ENCODE measurements at regions not wholly inside any gene's neighbourhood (a gene's known extent, or its start where the extent isn't known, plus 50 kb on each side); places are given as distances from the start of the nearest gene placed in this dataset.
A peak's percentile ranks its signal among the peaks of the same experiment; 100 is the strongest.

DNA sequence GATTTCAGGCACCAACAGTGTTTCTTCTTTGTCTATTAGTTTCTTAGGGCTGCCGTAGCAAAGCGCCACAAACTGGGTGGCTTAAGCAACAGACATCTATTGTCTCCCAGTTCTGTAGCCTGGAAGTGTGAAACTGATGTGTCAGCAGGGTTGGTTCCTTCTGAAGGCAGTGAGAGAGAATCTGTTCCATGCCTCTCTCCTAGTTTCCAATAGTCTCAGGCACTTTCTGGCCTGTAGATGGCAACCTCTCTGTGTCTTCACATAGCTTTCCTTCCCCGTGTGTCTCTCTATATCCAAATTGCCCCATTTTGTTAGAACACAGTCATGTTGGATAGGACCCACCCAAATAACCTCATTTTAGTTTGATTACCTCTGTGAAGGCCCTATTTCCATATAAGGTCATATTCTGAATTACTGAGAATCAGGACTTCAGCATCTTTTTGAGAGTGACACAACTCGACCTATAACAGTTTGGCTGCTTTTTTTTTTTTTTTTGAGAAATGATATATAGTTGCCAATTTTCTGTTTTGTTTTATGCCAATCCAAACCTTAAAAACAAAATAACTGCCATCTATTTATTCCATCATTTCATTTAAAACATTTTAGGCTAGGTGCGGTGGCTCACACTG lies 108.2 kb downstream of the SLC36A4 start:
- no peak for DNase-seq (ENCODE audit: low read depth, low spot score)
- no TSS peak for BruUV-seq (replicated peaks)
- Histone ChIP-seq H3K27ac (ENCODE audit: control insufficient read depth, insufficient read depth) (no peak overlapping the region), H3K9ac (ENCODE audit: control insufficient read depth, insufficient read depth, low read length) (no peak overlapping the region), H3K4me1 (ENCODE audit: control insufficient read depth, insufficient read depth, low read length) (no peaks in the 10 kb centered on the region), H3K36me3 (ENCODE audit: control insufficient read depth in 2 of 2, insufficient read depth in 2 of 2, low read length in 1 of 2) (no peaks in the 10 kb centered on the region), H3K9me3 (replicated peaks; ENCODE audit: control insufficient read depth, insufficient read depth, low read length) (no peaks in the 10 kb centered on the region), H3K4me2 (ENCODE audit: control insufficient read depth, insufficient read depth) (no peak overlapping the region), H3K27me3 (replicated peaks in 1 of 2; ENCODE audit: control insufficient read depth in 2 of 2, insufficient read depth in 2 of 2, low read length in 1 of 2) (no peaks in the 10 kb centered on the region; a peak in 1 of 4 replicates), H2AFZ (ENCODE audit: control insufficient read depth, low read depth, low read length) (no peak overlapping the region), H4K20me1 (ENCODE audit: control insufficient read depth, insufficient read depth) (no peaks in the 10 kb centered on the region), H3K4me3 (no peak overlapping the region), H3K79me2 (ENCODE audit: control insufficient read depth, insufficient read depth, low read length) (no peaks in the 10 kb centered on the region)
- peak; percentile 79 for ATAC-seq
- ChIA-PET CTCF (interaction anchor here (1.0 to 1.5 kb wide), 6 partner anchors 24 to 557 kb away, joined by 3 to 4 read pairs (median 3); no protein-coding TSS in a partner anchor), POLR2A (no interaction called here), RAD21 (ENCODE audit: unreplicated experiment) (interaction anchor here (0.6 to 1.6 kb wide), 3 partner anchors 147 to 651 kb away, joined by 3 read pairs; no protein-coding TSS in a partner anchor), SMC1A (ENCODE audit: uncharacterized antibody, unreplicated experiment) (interaction anchor here (0.6 to 1.6 kb wide), 3 partner anchors 10 to 68 kb away, joined by 3 to 4 read pairs (median 3); no protein-coding TSS in a partner anchor)
- no peak for FAIRE-seq
- in situ Hi-C loops (cut with MboI) (no loop called here), intact Hi-C loops (cut with micrococcal nuclease; ENCODE audit: unreplicated experiment) (loop anchor here (5.0 kb wide), 1 partner anchor 148 kb away; no protein-coding TSS in a partner anchor)
- 60% methylated on average over 5 of the region's 5 CpGs for WGBS (ENCODE audit: insufficient coverage, insufficient replicate concordance, low lambda C conversion rate, missing lambda C conversion rate)
- TF ChIP-seq, protein P1, sequence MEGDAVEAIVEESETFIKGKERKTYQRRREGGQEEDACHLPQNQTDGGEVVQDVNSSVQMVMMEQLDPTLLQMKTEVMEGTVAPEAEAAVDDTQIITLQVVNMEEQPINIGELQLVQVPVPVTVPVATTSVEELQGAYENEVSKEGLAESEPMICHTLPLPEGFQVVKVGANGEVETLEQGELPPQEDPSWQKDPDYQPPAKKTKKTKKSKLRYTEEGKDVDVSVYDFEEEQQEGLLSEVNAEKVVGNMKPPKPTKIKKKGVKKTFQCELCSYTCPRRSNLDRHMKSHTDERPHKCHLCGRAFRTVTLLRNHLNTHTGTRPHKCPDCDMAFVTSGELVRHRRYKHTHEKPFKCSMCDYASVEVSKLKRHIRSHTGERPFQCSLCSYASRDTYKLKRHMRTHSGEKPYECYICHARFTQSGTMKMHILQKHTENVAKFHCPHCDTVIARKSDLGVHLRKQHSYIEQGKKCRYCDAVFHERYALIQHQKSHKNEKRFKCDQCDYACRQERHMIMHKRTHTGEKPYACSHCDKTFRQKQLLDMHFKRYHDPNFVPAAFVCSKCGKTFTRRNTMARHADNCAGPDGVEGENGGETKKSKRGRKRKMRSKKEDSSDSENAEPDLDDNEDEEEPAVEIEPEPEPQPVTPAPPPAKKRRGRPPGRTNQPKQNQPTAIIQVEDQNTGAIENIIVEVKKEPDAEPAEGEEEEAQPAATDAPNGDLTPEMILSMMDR (IDR thresholded peaks at IDR 0.05 in 2 of 3, conservative IDR thresholded peaks at IDR 0.05 in 1 of 3; ENCODE audit: control insufficient read depth in 2 of 3, extremely low read depth in 1 of 3, insufficient read depth in 1 of 3, low read depth in 3 of 3, low read length in 3 of 3) = peak; percentile 46 to 53 (median 48)
- TF ChIP-seq MTA2 (IDR thresholded peaks at IDR 0.05; ENCODE audit: low read depth) (no peak), STAT3 (IDR thresholded peaks at IDR 0.05; ENCODE audit: low read depth, low read length) (no peak), CHD4 (IDR thresholded peaks at IDR 0.05) (no peak), ZSCAN29 (IDR thresholded peaks at IDR 0.05) (no peak), RAD21 (IDR thresholded peaks at IDR 0.05; ENCODE audit: insufficient read depth, low read depth, low read length) (peak; percentile 47; the same call in 1 of the 2 replicates), SREBF1 (IDR thresholded peaks at IDR 0.05; ENCODE audit: low read length) (no peak), SIX5 (IDR thresholded peaks at IDR 0.05; ENCODE audit: low read depth, low read length, severe bottlenecking) (no peak)
- TF ChIP-seq, protein P2, sequence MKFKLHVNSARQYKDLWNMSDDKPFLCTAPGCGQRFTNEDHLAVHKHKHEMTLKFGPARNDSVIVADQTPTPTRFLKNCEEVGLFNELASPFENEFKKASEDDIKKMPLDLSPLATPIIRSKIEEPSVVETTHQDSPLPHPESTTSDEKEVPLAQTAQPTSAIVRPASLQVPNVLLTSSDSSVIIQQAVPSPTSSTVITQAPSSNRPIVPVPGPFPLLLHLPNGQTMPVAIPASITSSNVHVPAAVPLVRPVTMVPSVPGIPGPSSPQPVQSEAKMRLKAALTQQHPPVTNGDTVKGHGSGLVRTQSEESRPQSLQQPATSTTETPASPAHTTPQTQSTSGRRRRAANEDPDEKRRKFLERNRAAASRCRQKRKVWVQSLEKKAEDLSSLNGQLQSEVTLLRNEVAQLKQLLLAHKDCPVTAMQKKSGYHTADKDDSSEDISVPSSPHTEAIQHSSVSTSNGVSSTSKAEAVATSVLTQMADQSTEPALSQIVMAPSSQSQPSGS (IDR thresholded peaks at IDR 0.05; ENCODE audit: low read length) = no peak
- TF ChIP-seq, protein P3, sequence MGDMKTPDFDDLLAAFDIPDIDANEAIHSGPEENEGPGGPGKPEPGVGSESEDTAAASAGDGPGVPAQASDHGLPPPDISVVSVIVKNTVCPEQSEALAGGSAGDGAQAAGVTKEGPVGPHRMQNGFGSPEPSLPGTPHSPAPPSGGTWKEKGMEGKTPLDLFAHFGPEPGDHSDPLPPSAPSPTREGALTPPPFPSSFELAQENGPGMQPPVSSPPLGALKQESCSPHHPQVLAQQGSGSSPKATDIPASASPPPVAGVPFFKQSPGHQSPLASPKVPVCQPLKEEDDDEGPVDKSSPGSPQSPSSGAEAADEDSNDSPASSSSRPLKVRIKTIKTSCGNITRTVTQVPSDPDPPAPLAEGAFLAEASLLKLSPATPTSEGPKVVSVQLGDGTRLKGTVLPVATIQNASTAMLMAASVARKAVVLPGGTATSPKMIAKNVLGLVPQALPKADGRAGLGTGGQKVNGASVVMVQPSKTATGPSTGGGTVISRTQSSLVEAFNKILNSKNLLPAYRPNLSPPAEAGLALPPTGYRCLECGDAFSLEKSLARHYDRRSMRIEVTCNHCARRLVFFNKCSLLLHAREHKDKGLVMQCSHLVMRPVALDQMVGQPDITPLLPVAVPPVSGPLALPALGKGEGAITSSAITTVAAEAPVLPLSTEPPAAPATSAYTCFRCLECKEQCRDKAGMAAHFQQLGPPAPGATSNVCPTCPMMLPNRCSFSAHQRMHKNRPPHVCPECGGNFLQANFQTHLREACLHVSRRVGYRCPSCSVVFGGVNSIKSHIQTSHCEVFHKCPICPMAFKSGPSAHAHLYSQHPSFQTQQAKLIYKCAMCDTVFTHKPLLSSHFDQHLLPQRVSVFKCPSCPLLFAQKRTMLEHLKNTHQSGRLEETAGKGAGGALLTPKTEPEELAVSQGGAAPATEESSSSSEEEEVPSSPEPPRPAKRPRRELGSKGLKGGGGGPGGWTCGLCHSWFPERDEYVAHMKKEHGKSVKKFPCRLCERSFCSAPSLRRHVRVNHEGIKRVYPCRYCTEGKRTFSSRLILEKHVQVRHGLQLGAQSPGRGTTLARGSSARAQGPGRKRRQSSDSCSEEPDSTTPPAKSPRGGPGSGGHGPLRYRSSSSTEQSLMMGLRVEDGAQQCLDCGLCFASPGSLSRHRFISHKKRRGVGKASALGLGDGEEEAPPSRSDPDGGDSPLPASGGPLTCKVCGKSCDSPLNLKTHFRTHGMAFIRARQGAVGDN (IDR thresholded peaks at IDR 0.05) = no peak
- TF ChIP-seq, protein P4, sequence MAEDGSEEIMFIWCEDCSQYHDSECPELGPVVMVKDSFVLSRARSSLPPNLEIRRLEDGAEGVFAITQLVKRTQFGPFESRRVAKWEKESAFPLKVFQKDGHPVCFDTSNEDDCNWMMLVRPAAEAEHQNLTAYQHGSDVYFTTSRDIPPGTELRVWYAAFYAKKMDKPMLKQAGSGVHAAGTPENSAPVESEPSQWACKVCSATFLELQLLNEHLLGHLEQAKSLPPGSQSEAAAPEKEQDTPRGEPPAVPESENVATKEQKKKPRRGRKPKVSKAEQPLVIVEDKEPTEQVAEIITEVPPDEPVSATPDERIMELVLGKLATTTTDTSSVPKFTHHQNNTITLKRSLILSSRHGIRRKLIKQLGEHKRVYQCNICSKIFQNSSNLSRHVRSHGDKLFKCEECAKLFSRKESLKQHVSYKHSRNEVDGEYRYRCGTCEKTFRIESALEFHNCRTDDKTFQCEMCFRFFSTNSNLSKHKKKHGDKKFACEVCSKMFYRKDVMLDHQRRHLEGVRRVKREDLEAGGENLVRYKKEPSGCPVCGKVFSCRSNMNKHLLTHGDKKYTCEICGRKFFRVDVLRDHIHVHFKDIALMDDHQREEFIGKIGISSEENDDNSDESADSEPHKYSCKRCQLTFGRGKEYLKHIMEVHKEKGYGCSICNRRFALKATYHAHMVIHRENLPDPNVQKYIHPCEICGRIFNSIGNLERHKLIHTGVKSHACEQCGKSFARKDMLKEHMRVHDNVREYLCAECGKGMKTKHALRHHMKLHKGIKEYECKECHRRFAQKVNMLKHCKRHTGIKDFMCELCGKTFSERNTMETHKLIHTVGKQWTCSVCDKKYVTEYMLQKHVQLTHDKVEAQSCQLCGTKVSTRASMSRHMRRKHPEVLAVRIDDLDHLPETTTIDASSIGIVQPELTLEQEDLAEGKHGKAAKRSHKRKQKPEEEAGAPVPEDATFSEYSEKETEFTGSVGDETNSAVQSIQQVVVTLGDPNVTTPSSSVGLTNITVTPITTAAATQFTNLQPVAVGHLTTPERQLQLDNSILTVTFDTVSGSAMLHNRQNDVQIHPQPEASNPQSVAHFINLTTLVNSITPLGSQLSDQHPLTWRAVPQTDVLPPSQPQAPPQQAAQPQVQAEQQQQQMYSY (CRISPR knock-in tag; IDR thresholded peaks at IDR 0.05) = no peak

All from GM12878 (cell line).